GM12872 (cell line): ENCODE measurements at regions not wholly inside any gene's neighbourhood (a gene's known extent, or its start where the extent isn't known, plus 50 kb on each side); places are given as distances from the start of the nearest gene placed in this dataset.

Source experiments
- CTCF ChIP-seq: IDR thresholded peaks from 3 replicates; pipeline ENCODE4 v1.5.1; 2011; ENCODE audit warnings: low read depth, mild to moderate bottlenecking, low read length, moderate library complexity; ENCODE audit not compliant: insufficient read depth

- no peak for TF ChIP-seq CTCF
Measured at GRCh38 chr11:45028911-45029682, 78.4 kb upstream of the TP53I11 start.

- no peak for TF ChIP-seq CTCF
Measured at GRCh38 chr11:45030778-45031177, 80.1 kb upstream of the TP53I11 start.

- no peak for TF ChIP-seq CTCF
Measured at GRCh38 chr11:45031912-45032519, 81.3 kb upstream of the TP53I11 start.

- no peak for TF ChIP-seq CTCF
Measured at GRCh38 chr11:45035413-45035812, 84.7 kb upstream of the TP53I11 start.

- no peak for TF ChIP-seq CTCF
Measured at GRCh38 chr11:45036010-45036409, 85.3 kb upstream of the TP53I11 start.

GRCh38 chr11:45036733-45037132 lies 86.0 kb upstream of the TP53I11 start:
- TF ChIP-seq CTCF: no peak

GRCh38 chr11:45037434-45038005 lies 86.8 kb upstream of the TP53I11 start:
- no peak for TF ChIP-seq CTCF
